Naive thymus-derived CD4-positive, alpha-beta T cell (primary cell): ENCODE measurements at regions not wholly inside any gene's neighbourhood (a gene's known extent, or its start where the extent isn't known, plus 50 kb on each side); places are given as distances from the start of the nearest gene placed in this dataset.

Experiments used
- ATAC-seq: fragments of 150-1000 bp; cut with Tn5 transposase; 2 replicates; pipeline ENCODE4 v1.10.0; 2021; ENCODE audit warnings: mild to moderate bottlenecking, moderate library complexity
- CTCF ChIA-PET: fragments of 350-600 bp; sonication (Branson Sonifier 250); formaldehyde crosslinking; loops from one replicate; lab custom pipeline; 2021; ENCODE audit warnings: antibody characterized with exemption; lab: Charles Lee
- POLR2A ChIA-PET: fragments of 350-600 bp; sonication (Branson Sonifier 250); formaldehyde crosslinking; loops from one replicate; lab custom pipeline; 2021; ENCODE audit warnings: antibody characterized with exemption, inconsistent platforms; lab: Charles Lee
- DNase-seq, 9 donors: peaks; one replicate each; pipeline versions ENCODE4 v3.0.0 to v3.0.0-alpha.2; 2020 to 2022; ENCODE audit warnings: mixed read lengths in 1 of 9
- H3K27ac ChIP-seq: one replicate; pipeline ENCODE4 v1.7.0; 2013; ENCODE audit warnings: mild to moderate bottlenecking, low read depth, low read length, moderate library complexity
- H3K27me3 ChIP-seq, 2 donors: one replicate each; pipeline ENCODE4 v1.7.0; 2013; ENCODE audit warnings: low read length in 2 of 2, mild to moderate bottlenecking in 2 of 2, moderate library complexity in 2 of 2; ENCODE audit not compliant: control insufficient read depth in 2 of 2, insufficient read depth in 2 of 2
- H3K36me3 ChIP-seq, 3 experiments: 1 replicate in 2 of 3; 2 replicates in 1 of 3; pipeline ENCODE4 v1.7.0; 2013; ENCODE audit warnings: low read length in 3 of 3, mild to moderate bottlenecking in 3 of 3, moderate library complexity in 1 of 3; ENCODE audit not compliant: insufficient read depth in 3 of 3, control insufficient read depth in 2 of 3
- H3K4me1 ChIP-seq, 2 donors: one replicate each; pipeline ENCODE4 v1.7.0; 2013; ENCODE audit warnings: low read length in 2 of 2, mild to moderate bottlenecking in 2 of 2, moderate library complexity in 1 of 2; ENCODE audit not compliant: control insufficient read depth in 2 of 2, insufficient read depth in 2 of 2
- H3K4me3 ChIP-seq: 2 replicates; pipeline ENCODE4 v1.7.0; 2013; ENCODE audit warnings: mild to moderate bottlenecking, low read length
- H3K9me3 ChIP-seq, 3 experiments: 1 replicate in 2 of 3; 2 replicates in 1 of 3; pipeline ENCODE4 v1.7.0; 2013; ENCODE audit warnings: low read length in 3 of 3; ENCODE audit not compliant: control insufficient read depth in 2 of 3
- H3K27ac Mint-ChIP-seq, 9 donors: one replicate each; pipeline ENCODE4 v1.8.0; 2020 to 2022; ENCODE audit warnings: mixed read lengths in 9 of 9, mild to moderate bottlenecking in 8 of 9, moderate library complexity in 5 of 9, inconsistent platforms in 2 of 9
- H3K27me3 Mint-ChIP-seq, 5 donors: one replicate each; pipeline ENCODE4 v1.8.0; 2021 to 2022; ENCODE audit warnings: mixed read lengths in 5 of 5, mild to moderate bottlenecking in 1 of 5
- H3K36me3 Mint-ChIP-seq, 5 donors: one replicate each; pipeline ENCODE4 v1.8.0; 2020 to 2022; ENCODE audit warnings: mixed read lengths in 5 of 5, mild to moderate bottlenecking in 3 of 5, inconsistent platforms in 1 of 5
- H3K4me1 Mint-ChIP-seq, 7 donors: one replicate each; pipeline ENCODE4 v1.8.0; 2020 to 2022; ENCODE audit warnings: mixed read lengths in 7 of 7, mild to moderate bottlenecking in 3 of 7, inconsistent platforms in 1 of 7
- H3K4me3 Mint-ChIP-seq, 10 donors: one replicate each; pipeline ENCODE4 v1.8.0; 2020 to 2022; ENCODE audit warnings: mild to moderate bottlenecking in 10 of 10, mixed read lengths in 10 of 10, moderate library complexity in 6 of 10, inconsistent platforms in 2 of 10
- H3K9me3 Mint-ChIP-seq, 11 donors: one replicate each; pipeline ENCODE4 v1.8.0; 2020 to 2022; ENCODE audit warnings: mixed read lengths in 11 of 11, mild to moderate bottlenecking in 4 of 11, inconsistent platforms in 1 of 11, moderate library complexity in 1 of 11
- intact Hi-C, 2 donors: fragments of 100-400 bp; cut with micrococcal nuclease; formaldehyde crosslinking; loops; one replicate each; pipeline ENCODE4 v1.15.1; 2023

DNA sequence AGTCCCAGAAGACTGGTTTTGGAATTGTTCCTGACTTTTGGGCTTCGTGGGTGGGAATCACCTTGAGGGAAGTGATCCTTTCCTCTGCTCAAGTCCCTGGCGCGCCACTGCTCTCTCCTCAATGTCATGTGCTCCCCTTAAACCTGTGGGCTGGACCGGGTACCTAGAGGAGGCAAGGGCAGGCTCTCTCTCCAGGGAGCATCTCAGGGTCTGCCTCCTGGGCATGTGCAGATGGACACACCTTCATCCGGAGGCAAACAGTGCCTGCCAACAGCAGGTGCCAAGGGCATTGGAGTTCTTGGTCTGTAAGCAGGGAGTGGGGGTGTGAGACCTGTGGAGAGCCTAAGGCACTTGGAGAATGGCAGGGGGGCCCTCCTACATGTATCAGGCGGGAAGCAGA lies 142.6 kb downstream of the INHBB start:
- Histone ChIP-seq H3K4me1 (no peaks in the 10 kb centered on the region), H3K36me3 (no peaks in the 10 kb centered on the region), H3K9me3 (no peaks in the 10 kb centered on the region), H3K27ac (no peak overlapping the region), H3K4me3 (no peak overlapping the region), H3K27me3 (no peaks in the 10 kb centered on the region)
- Mint-ChIP-seq H3K27me3 (peaks cover 10 to 32% (median 13%) of the 10 kb centered on the region in 5 donors), H3K36me3 (no peaks in the 10 kb centered on the region), H3K9me3 (peaks cover 0 to 3% (median 0%) of the 10 kb centered on the region in 11 donors), H3K27ac (no peak overlapping the region), H3K4me1 (peaks cover 0 to 3% (median 0%) of the 10 kb centered on the region in 7 donors), H3K4me3 (no peak overlapping the region)
- POLR2A ChIA-PET = no interaction called here
- no peak for ATAC-seq
- intact Hi-C loops = no loop called here
- no peak for DNase-seq
- CTCF ChIA-PET = no interaction called here

- Mint-ChIP-seq H3K4me1 (peaks cover 0 to 3% (median 0%) of the 10 kb centered on the region in 7 donors), H3K27ac (no peak overlapping the region), H3K27me3 (peaks cover 10 to 32% (median 13%) of the 10 kb centered on the region in 5 donors), H3K9me3 (peaks cover 0 to 3% (median 0%) of the 10 kb centered on the region in 11 donors), H3K4me3 (no peak overlapping the region), H3K36me3 (no peaks in the 10 kb centered on the region)
- ATAC-seq (no peak), DNase-seq (no peak)
- H3K27ac ChIP-seq = no peak overlapping the region
- no peak overlapping the region for H3K4me3 ChIP-seq
- POLR2A ChIA-PET = no interaction called here
- no peaks in the 10 kb centered on the region for H3K27me3 ChIP-seq
- CTCF ChIA-PET = no interaction called here
- no peaks in the 10 kb centered on the region for H3K4me1 ChIP-seq
- intact Hi-C loops = no loop called here
- no peaks in the 10 kb centered on the region for H3K9me3 ChIP-seq
- H3K36me3 ChIP-seq = no peaks in the 10 kb centered on the region
These were observed 143.1 kb downstream of the INHBB start for GRCh38 chr2:120489023-120489422.

DNA sequence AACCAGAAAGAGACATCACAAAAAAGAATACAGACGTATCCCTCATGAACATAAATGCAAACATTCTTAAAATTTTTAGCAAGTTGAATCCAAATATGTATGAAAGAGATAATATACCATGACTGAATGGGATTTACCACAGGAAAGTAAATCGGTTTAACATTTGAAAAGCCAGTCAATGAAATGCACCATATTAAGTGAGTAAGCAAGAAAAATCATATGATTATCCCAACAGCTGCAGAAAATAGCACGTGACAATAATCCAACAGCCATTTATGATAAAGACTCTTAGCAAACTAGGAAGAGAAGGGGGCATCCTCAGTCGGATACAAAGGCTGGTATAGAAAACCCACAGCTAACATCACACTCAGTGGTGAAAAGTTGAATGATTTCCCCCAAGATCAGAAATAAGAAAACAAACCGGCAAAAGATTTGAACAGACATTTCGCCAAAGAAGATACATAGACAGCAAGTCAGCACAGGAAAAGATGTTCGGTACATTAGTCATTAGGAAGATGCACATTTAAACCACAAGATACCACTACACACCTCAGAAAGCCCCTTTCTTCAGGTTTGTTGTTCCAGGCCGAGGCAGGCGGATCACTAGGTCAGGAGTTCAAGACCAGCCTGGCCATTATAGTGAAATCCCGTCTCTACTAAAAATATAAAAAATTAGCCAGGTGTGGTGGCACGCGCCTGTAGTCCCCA lies 144.3 kb downstream of the INHBB start:
- Histone ChIP-seq H3K4me3 (no peak overlapping the region), H3K27ac (no peak overlapping the region), H3K36me3 (no peaks in the 10 kb centered on the region), H3K4me1 (no peaks in the 10 kb centered on the region), H3K9me3 (no peaks in the 10 kb centered on the region), H3K27me3 (no peaks in the 10 kb centered on the region)
- no peaks in the 10 kb centered on the region for H3K36me3 Mint-ChIP-seq
- intact Hi-C loops = no loop called here
- peaks cover 0 to 3% (median 0%) of the 10 kb centered on the region in 11 donors for H3K9me3 Mint-ChIP-seq
- ChIA-PET CTCF (no interaction called here), POLR2A (no interaction called here)
- no peak overlapping the region for H3K4me3 Mint-ChIP-seq
- H3K27me3 Mint-ChIP-seq = peaks cover 10 to 26% (median 18%) of the 10 kb centered on the region in 5 donors
- DNase-seq = no peak
- peaks cover 0 to 3% (median 0%) of the 10 kb centered on the region in 7 donors for H3K4me1 Mint-ChIP-seq
- no peak overlapping the region for H3K27ac Mint-ChIP-seq
- ATAC-seq = no peak

DNA sequence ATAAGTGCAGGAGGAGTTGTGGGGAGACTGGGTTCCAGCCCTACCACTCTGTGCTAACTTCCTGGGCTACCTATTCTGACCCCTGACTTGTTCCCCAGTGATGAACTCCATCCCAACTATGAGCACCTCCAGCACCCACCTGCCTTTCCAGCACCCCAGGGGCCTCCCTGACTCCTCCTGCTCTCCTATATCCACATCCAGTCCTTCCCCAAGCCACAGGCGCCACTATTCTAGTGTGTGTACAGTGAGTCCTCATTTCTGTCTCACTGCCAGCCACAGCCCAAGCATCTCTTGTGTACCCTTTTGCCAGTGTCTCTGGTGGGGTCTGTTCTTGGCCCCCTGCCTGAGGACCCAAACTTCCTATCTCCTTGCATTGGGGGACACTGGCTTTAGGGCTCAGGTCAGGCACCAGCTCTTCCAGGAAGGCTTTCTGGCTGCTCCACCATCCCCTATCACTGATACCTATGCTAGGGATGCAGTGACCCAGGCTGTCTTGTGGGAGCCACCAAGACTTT lies 145.2 kb downstream of the INHBB start:
- Histone ChIP-seq H3K4me1 (no peaks in the 10 kb centered on the region), H3K9me3 (no peaks in the 10 kb centered on the region), H3K27ac (no peak overlapping the region), H3K36me3 (no peaks in the 10 kb centered on the region), H3K27me3 (no peaks in the 10 kb centered on the region), H3K4me3 (no peak overlapping the region)
- intact Hi-C loops = no loop called here
- Mint-ChIP-seq H3K36me3 (no peaks in the 10 kb centered on the region), H3K9me3 (peaks cover 0 to 3% (median 0%) of the 10 kb centered on the region in 11 donors), H3K27me3 (peaks cover 10 to 24% (median 14%) of the 10 kb centered on the region in 5 donors), H3K4me3 (no peak overlapping the region), H3K27ac (no peak overlapping the region), H3K4me1 (peaks cover 0 to 3% (median 0%) of the 10 kb centered on the region in 7 donors)
- CTCF ChIA-PET = no interaction called here
- ATAC-seq (peak; percentile 16), DNase-seq (no peak)
- POLR2A ChIA-PET = no interaction called here

- no peaks in the 10 kb centered on the region for H3K9me3 ChIP-seq
- no peak overlapping the region for H3K4me3 Mint-ChIP-seq
- peaks cover 0 to 3% (median 0%) of the 10 kb centered on the region in 7 donors for H3K4me1 Mint-ChIP-seq
- DNase-seq (no peak), ATAC-seq (no peak)
- ChIA-PET POLR2A (no interaction called here), CTCF (no interaction called here)
- no peaks in the 10 kb centered on the region for H3K36me3 Mint-ChIP-seq
- H3K36me3 ChIP-seq = no peaks in the 10 kb centered on the region
- no peak overlapping the region for H3K4me3 ChIP-seq
- intact Hi-C loops = no loop called here
- no peaks in the 10 kb centered on the region for H3K4me1 ChIP-seq
- H3K27me3 Mint-ChIP-seq = peaks cover 10 to 24% (median 16%) of the 10 kb centered on the region in 5 donors
- no peak overlapping the region for H3K27ac Mint-ChIP-seq
- peaks cover 0 to 3% (median 0%) of the 10 kb centered on the region in 11 donors for H3K9me3 Mint-ChIP-seq
- H3K27me3 ChIP-seq = no peaks in the 10 kb centered on the region
- H3K27ac ChIP-seq = no peak overlapping the region
These were observed 147.3 kb downstream of the INHBB start for GRCh38 chr2:120493231-120493630.

GRCh38 chr2:120494446-120494845 lies 148.5 kb downstream of the INHBB start:
- Mint-ChIP-seq H3K4me1 (peaks cover 0 to 3% (median 0%) of the 10 kb centered on the region in 7 donors), H3K9me3 (peaks cover 0 to 3% (median 0%) of the 10 kb centered on the region in 11 donors), H3K27me3 (peaks cover 7 to 20% (median 10%) of the 10 kb centered on the region in 5 donors), H3K36me3 (no peaks in the 10 kb centered on the region), H3K27ac (no peak overlapping the region), H3K4me3 (no peak overlapping the region)
- Histone ChIP-seq H3K9me3 (no peaks in the 10 kb centered on the region), H3K27ac (no peak overlapping the region), H3K4me3 (no peak overlapping the region), H3K36me3 (no peaks in the 10 kb centered on the region), H3K27me3 (no peaks in the 10 kb centered on the region), H3K4me1 (no peaks in the 10 kb centered on the region)
- DNase-seq = no peak
- ChIA-PET POLR2A (no interaction called here), CTCF (no interaction called here)
- intact Hi-C loops = no loop called here
- no peak for ATAC-seq

- ATAC-seq (no peak), DNase-seq (no peak)
- intact Hi-C loops = no loop called here
- no peaks in the 10 kb centered on the region for H3K9me3 Mint-ChIP-seq
- peaks cover 0 to 3% (median 0%) of the 10 kb centered on the region in 7 donors for H3K4me1 Mint-ChIP-seq
- no peak overlapping the region for H3K4me3 Mint-ChIP-seq
- H3K27me3 Mint-ChIP-seq = peaks cover 7 to 20% (median 10%) of the 10 kb centered on the region in 5 donors
- ChIA-PET CTCF (no interaction called here), POLR2A (no interaction called here)
- H3K4me1 ChIP-seq = no peaks in the 10 kb centered on the region
- H3K36me3 ChIP-seq = no peaks in the 10 kb centered on the region
- no peaks in the 10 kb centered on the region for H3K9me3 ChIP-seq
- H3K4me3 ChIP-seq = no peak overlapping the region
- no peaks in the 10 kb centered on the region for H3K36me3 Mint-ChIP-seq
- H3K27ac ChIP-seq = no peak overlapping the region
- H3K27ac Mint-ChIP-seq = no peak overlapping the region
- no peaks in the 10 kb centered on the region for H3K27me3 ChIP-seq
These were observed 149.7 kb downstream of the INHBB start for GRCh38 chr2:120495586-120495985.
